Mesenchymal stem cell (in vitro differentiated cells and primary cell): ENCODE measurements at regions not wholly inside any gene's neighbourhood (a gene's known extent, or its start where the extent isn't known, plus 50 kb on each side); places are given as distances from the start of the nearest gene placed in this dataset.
"Not testable (repeated sequence)": the region's sequence is repeated elsewhere in the genome, so short reads cannot be mapped to it uniquely, and the experiment has no call there.

Experiments used
- DNase-seq: peaks from one replicate; pipeline ENCODE4 v3.0.0-alpha.2; 2013
- H2AFZ ChIP-seq: one replicate; pipeline ENCODE4 v1.6.1; 2013; ENCODE audit warnings: low read depth, mild to moderate bottlenecking, control low read depth, inconsistent platforms, low read length, moderate library complexity
- H2AK5ac ChIP-seq: 2 replicates; pipeline ENCODE4 v1.6.1; 2013; ENCODE audit warnings: low read length, moderate library complexity, mild to moderate bottlenecking, inconsistent platforms; ENCODE audit not compliant: severe bottlenecking
- H2BK120ac ChIP-seq: one replicate; pipeline ENCODE4 v1.6.1; 2013; ENCODE audit warnings: low read depth, mild to moderate bottlenecking, inconsistent platforms, low read length, moderate library complexity
- H2BK12ac ChIP-seq, 2 experiments: one replicate each; pipeline ENCODE4 v1.6.1; 2013; ENCODE audit warnings: inconsistent platforms in 2 of 2, low read length in 2 of 2, mild to moderate bottlenecking in 2 of 2, moderate library complexity in 2 of 2, control low read depth in 1 of 2
- H2BK15ac ChIP-seq: one replicate; pipeline ENCODE4 v1.6.1; 2013; ENCODE audit warnings: mild to moderate bottlenecking, low read depth, inconsistent platforms; ENCODE audit not compliant: poor library complexity, severe bottlenecking
- H2BK5ac ChIP-seq: 2 replicates; pipeline ENCODE4 v1.6.1; 2013; ENCODE audit warnings: low read depth, mild to moderate bottlenecking, low read length, control low read depth, inconsistent platforms; ENCODE audit not compliant: poor library complexity, severe bottlenecking
- H3K14ac ChIP-seq, 2 experiments: one replicate each; pipeline ENCODE4 v1.6.1; 2013; ENCODE audit warnings: inconsistent platforms in 2 of 2, low read length in 2 of 2, control low read depth in 1 of 2, mild to moderate bottlenecking in 1 of 2, moderate library complexity in 1 of 2
- H3K18ac ChIP-seq, 2 experiments: one replicate each; pipeline ENCODE4 v1.6.1; 2013; ENCODE audit warnings: inconsistent platforms in 2 of 2, low read length in 2 of 2, control low read depth in 1 of 2, low read depth in 1 of 2, mild to moderate bottlenecking in 1 of 2
- H3K23ac ChIP-seq, 2 experiments: one replicate each; pipeline ENCODE4 v1.6.1; 2013; ENCODE audit warnings: inconsistent platforms in 2 of 2, low read length in 2 of 2, mild to moderate bottlenecking in 2 of 2, moderate library complexity in 2 of 2, control low read depth in 1 of 2
- H3K27ac ChIP-seq: 2 replicates; pipeline ENCODE4 v1.5.1; 2013; ENCODE audit warnings: mild to moderate bottlenecking, moderate library complexity, low read length, control low read depth, inconsistent platforms; ENCODE audit not compliant: poor library complexity, severe bottlenecking
- H3K27me3 ChIP-seq, 2 experiments: 2 replicates each; pipeline versions ENCODE4 v1.6.1 to v1.7.0; 2013; ENCODE audit warnings: low read length in 2 of 2, mild to moderate bottlenecking in 2 of 2, moderate library complexity in 2 of 2, control low read depth in 1 of 2, inconsistent platforms in 1 of 2; ENCODE audit not compliant: control insufficient read depth in 1 of 2, insufficient read depth in 1 of 2
- H3K36me3 ChIP-seq, 2 experiments: 2 replicates each; pipeline versions ENCODE4 v1.6.1 to v1.7.0; 2013; ENCODE audit warnings: low read length in 2 of 2, control low read depth in 1 of 2, inconsistent platforms in 1 of 2, low read depth in 1 of 2, mild to moderate bottlenecking in 1 of 2; ENCODE audit not compliant: insufficient read depth in 2 of 2, control insufficient read depth in 1 of 2
- H3K4ac ChIP-seq, 2 experiments: one replicate each; pipeline ENCODE4 v1.6.1; 2013; ENCODE audit warnings: inconsistent platforms in 2 of 2, low read length in 2 of 2, mild to moderate bottlenecking in 2 of 2, moderate library complexity in 2 of 2, control low read depth in 1 of 2, low read depth in 1 of 2
- H3K4me1 ChIP-seq: 2 replicates; pipeline ENCODE4 v1.6.1; 2013; ENCODE audit warnings: low read depth, low read length, control low read depth; ENCODE audit not compliant: control insufficient read depth, insufficient read depth
- H3K4me2 ChIP-seq: 2 replicates; pipeline ENCODE4 v1.6.1; 2013; ENCODE audit warnings: low read length, mild to moderate bottlenecking, inconsistent platforms; ENCODE audit not compliant: poor library complexity, severe bottlenecking
- H3K4me3 ChIP-seq, 2 experiments: 2 replicates each; pipeline versions ENCODE4 v1.5.1 to v1.7.0; 2013; ENCODE audit warnings: low read length in 2 of 2, mild to moderate bottlenecking in 2 of 2, control low read depth in 1 of 2, low read depth in 1 of 2; ENCODE audit not compliant: insufficient read depth in 1 of 2
- H3K79me1 ChIP-seq: replicated peaks from 2 replicates; pipeline ENCODE4 v1.6.1; 2013; ENCODE audit warnings: mild to moderate bottlenecking, control low read depth, low read length, inconsistent platforms; ENCODE audit not compliant: poor library complexity, severe bottlenecking
- H3K9ac ChIP-seq: 2 replicates; pipeline ENCODE4 v1.7.0; 2013; ENCODE audit warnings: mild to moderate bottlenecking, low read length, moderate library complexity
- H3K9me3 ChIP-seq: 2 replicates; pipeline ENCODE4 v1.7.0; 2013; ENCODE audit warnings: mild to moderate bottlenecking, low read length; ENCODE audit not compliant: control insufficient read depth
- H4K8ac ChIP-seq: one replicate; pipeline ENCODE4 v1.6.1; 2013; ENCODE audit warnings: inconsistent platforms, mild to moderate bottlenecking, low read length, moderate library complexity
- H4K91ac ChIP-seq: one replicate; pipeline ENCODE4 v1.6.1; 2013; ENCODE audit warnings: mild to moderate bottlenecking, low read length, inconsistent platforms
- WGBS: methylation state at CpG from one replicate; pipeline ENCODE4 v1.1.7; 2013; ENCODE audit warnings: mixed read lengths; 5-methylcytosine and 5-hydroxymethylcytosine counted together

DNA sequence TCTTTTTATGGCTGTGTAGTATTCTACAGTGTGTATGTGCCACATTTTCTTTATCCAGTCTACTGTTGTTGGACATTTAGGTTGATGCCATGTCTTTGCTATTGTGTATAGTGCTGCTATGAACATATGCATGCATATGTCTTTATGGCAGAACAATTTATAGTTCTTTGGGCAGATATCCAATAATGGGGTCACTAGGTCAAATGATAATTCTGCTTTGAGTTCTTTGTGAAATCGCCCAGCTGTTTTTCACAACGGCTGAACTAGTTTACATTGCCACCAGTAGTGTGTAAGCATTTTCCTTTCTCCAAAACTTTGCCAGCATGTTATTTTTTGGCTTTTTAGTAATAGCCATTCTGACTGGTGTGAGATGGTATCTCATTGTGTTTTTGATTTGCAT, 214.8 kb upstream of the TMEM229A start:
- H3K27me3 ChIP-seq, result no peaks in the 10 kb centered on the region
- H3K4me2 ChIP-seq, result no peak overlapping the region
- no peaks in the 10 kb centered on the region for H3K36me3 ChIP-seq
- H2BK15ac ChIP-seq, result no peak overlapping the region
- H2BK120ac ChIP-seq, result no peak overlapping the region
- H3K79me1 ChIP-seq, result no peaks in the 10 kb centered on the region
- 50% methylated on average over 2 of the region's 2 CpGs for WGBS
- no peak for DNase-seq
- H3K18ac ChIP-seq, result no peak overlapping the region
- no peak overlapping the region for H3K27ac ChIP-seq
- H2AFZ ChIP-seq, result no peak overlapping the region
- H3K4me3 ChIP-seq, result no peak overlapping the region
- H4K8ac ChIP-seq, result no peak overlapping the region
- no peaks in the 10 kb centered on the region for H3K4me1 ChIP-seq
- H2BK5ac ChIP-seq, result no peak overlapping the region
- no peak overlapping the region for H3K23ac ChIP-seq
- no peak overlapping the region for H2AK5ac ChIP-seq
- H3K9ac ChIP-seq, result no peak overlapping the region
- H4K91ac ChIP-seq, result no peak overlapping the region
- H2BK12ac ChIP-seq, result no peak overlapping the region
- H3K9me3 ChIP-seq, result no peaks in the 10 kb centered on the region
- H3K4ac ChIP-seq, result no peak overlapping the region
- H3K14ac ChIP-seq, result no peak overlapping the region

- H2AK5ac ChIP-seq, result no peak overlapping the region
- H4K91ac ChIP-seq, result no peak overlapping the region
- no peak for DNase-seq
- H3K27ac ChIP-seq, result peak overlapping the region; percentile 1
- H3K4me3 ChIP-seq, result no peak overlapping the region
- no peaks in the 10 kb centered on the region for H3K4me1 ChIP-seq
- no peaks in the 10 kb centered on the region for H3K27me3 ChIP-seq
- no peak overlapping the region for H2BK5ac ChIP-seq
- H2BK15ac ChIP-seq, result no peak overlapping the region
- no peak overlapping the region for H3K4me2 ChIP-seq
- H2BK120ac ChIP-seq, result no peak overlapping the region
- H2AFZ ChIP-seq, result no peak overlapping the region
- no peaks in the 10 kb centered on the region for H3K9me3 ChIP-seq
- peak overlapping the region in 1 of 2 experiments; percentile 46 for H3K4ac ChIP-seq
- H2BK12ac ChIP-seq, result no peak overlapping the region
- H3K9ac ChIP-seq, result no peak overlapping the region
- H4K8ac ChIP-seq, result peak overlapping the region; percentile 77
- H3K14ac ChIP-seq, result no peak overlapping the region
- H3K36me3 ChIP-seq, result no peaks in the 10 kb centered on the region
- 63% methylated on average over 1 of the region's 2 CpGs for WGBS
- H3K79me1 ChIP-seq, result no peaks in the 10 kb centered on the region
- H3K18ac ChIP-seq, result peak overlapping the region in 1 of 2 experiments; percentile 37
- no peak overlapping the region for H3K23ac ChIP-seq
Measured at GRCh38 chr7:124246262-124246863, 213.5 kb upstream of the TMEM229A start.

- not testable (repeated sequence) for H3K9me3 ChIP-seq, H4K91ac ChIP-seq, H2BK12ac ChIP-seq, H2BK5ac ChIP-seq, H3K4me3 ChIP-seq, H4K8ac ChIP-seq, DNase-seq, H3K9ac ChIP-seq, H3K36me3 ChIP-seq, H3K23ac ChIP-seq, H3K14ac ChIP-seq, H3K79me1 ChIP-seq, H3K27me3 ChIP-seq, H2AK5ac ChIP-seq, H3K4me1 ChIP-seq, H3K4me2 ChIP-seq, H3K27ac ChIP-seq, H2AFZ ChIP-seq, H3K18ac ChIP-seq, H3K4ac ChIP-seq, H2BK15ac ChIP-seq, H2BK120ac ChIP-seq
Measured at GRCh38 chr7:124244469-124244868, 211.6 kb upstream of the TMEM229A start.

GRCh38 chr7:124219681-124220080, 186.8 kb upstream of the TMEM229A start:
- no peak overlapping the region for H3K23ac ChIP-seq
- H2BK5ac ChIP-seq, result no peak overlapping the region
- 100% methylated on average over 1 of the region's 3 CpGs for WGBS

More at GRCh38 chr7:124219681-124220080, 186.8 kb upstream of the TMEM229A start:
- Histone ChIP-seq H4K8ac (no peak overlapping the region), H3K14ac (no peak overlapping the region), H2BK120ac (no peak overlapping the region), H3K4me1 (no peaks in the 10 kb centered on the region), H3K36me3 (no peaks in the 10 kb centered on the region), H3K4me2 (no peak overlapping the region), H2AFZ (no peak overlapping the region), H4K91ac (no peak overlapping the region), H3K27ac (no peak overlapping the region), H3K4ac (no peak overlapping the region), H2BK12ac (no peak overlapping the region), H2AK5ac (no peak overlapping the region), H3K9ac (no peak overlapping the region), H3K27me3 (no peaks in the 10 kb centered on the region), H3K9me3 (peaks cover 9% of the 10 kb centered on the region), H3K18ac (no peak overlapping the region), H2BK15ac (no peak overlapping the region), H3K79me1 (no peaks in the 10 kb centered on the region), H3K4me3 (no peak overlapping the region)
- no peak for DNase-seq
